ENCODE measurements at regions not wholly inside any gene's neighbourhood (a gene's known extent, or its start where the extent isn't known, plus 50 kb on each side); places are given as distances from the start of the nearest gene placed in this dataset.

DNA sequence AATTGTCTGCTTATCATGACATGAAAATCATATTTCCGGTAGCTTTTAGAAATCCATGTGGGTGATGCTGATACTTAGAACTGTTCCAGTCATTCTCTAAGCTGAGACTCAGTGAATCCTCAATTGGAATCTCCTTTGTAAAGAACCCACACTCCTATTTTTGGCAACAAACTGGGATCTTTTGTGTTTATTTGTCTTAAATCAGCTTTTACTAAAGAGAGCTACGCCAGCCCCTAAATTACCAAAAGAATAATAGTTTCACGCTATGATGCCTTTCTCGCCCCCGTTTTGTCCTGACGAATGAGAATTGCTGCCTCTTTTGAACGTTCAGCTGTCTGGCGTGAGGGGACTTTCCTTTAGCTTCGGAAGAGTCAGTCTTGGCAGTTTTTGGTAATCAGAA lies 195.9 kb downstream of the SHOX start:
- peak overlapping the region in 1 of 2 experiments; percentile 25; a peak in 2 of 4 replicates for H3K4me2 ChIP-seq (ENCODE audit: insufficient read depth in 1 of 2, low read depth in 2 of 2, low read length in 2 of 2)
- WGBS, 2 experiments (ENCODE audit: extremely low coverage in 1 of 2, insufficient coverage in 1 of 2, insufficient read length in 1 of 2, insufficient replicate concordance in 2 of 2, low coverage in 1 of 2, low lambda C conversion rate in 2 of 2, missing lambda C conversion rate in 1 of 2): 47% methylated on average over 9 of the region's 9 CpGs; no CpG with 5 or more reads in 1 of the 2 experiments

More for the DNA sequence above, 195.9 kb downstream of the SHOX start:
- Histone ChIP-seq H4K5ac (ENCODE audit: insufficient read length, low read depth, low read length) (no peak overlapping the region), H4K20me1 (replicated peaks in 1 of 2; ENCODE audit: control insufficient read depth in 1 of 2, insufficient read depth in 2 of 2, low read length in 2 of 2) (no peaks in the 10 kb centered on the region), H3K56ac (replicated peaks; ENCODE audit: insufficient read length, low read depth, low read length) (no peak overlapping the region), H2BK5ac (ENCODE audit: low read depth, low read length) (no peak overlapping the region), H3K9me3 (ENCODE audit: insufficient read depth in 2 of 2, low read depth in 1 of 2, low read length in 1 of 2) (peaks cover 0 to 4% of the 10 kb centered on the region in 2 experiments; a peak in 1 of 4 replicates), H3K14ac (ENCODE audit: insufficient read length) (no peak overlapping the region), H3K27me3 (replicated peaks in 1 of 4; ENCODE audit: control insufficient read depth in 3 of 4, extremely low read depth in 1 of 4, insufficient read depth in 3 of 4, low read length in 3 of 4) (no peaks in the 10 kb centered on the region), H3K23ac (ENCODE audit: insufficient read length) (no peak overlapping the region), H3K9ac (replicated peaks in 1 of 4; ENCODE audit: extremely low read depth in 1 of 4, low read depth in 3 of 4, low read length in 3 of 4) (no peak overlapping the region), H3K79me1 (ENCODE audit: low read depth, low read length) (no peaks in the 10 kb centered on the region), H3K79me2 (ENCODE audit: control insufficient read depth in 1 of 2, insufficient read depth in 2 of 2, low read length in 2 of 2) (no peaks in the 10 kb centered on the region), H3K4ac (replicated peaks; ENCODE audit: insufficient read length, low read depth, low read length) (no peak overlapping the region), H3K4me1 (replicated peaks in 1 of 4; ENCODE audit: control insufficient read depth in 3 of 4, insufficient read depth in 4 of 4, low read length in 3 of 4) (peaks cover 1 to 5% (median 3%) of the 10 kb centered on the region in 4 experiments; a peak in 3 of 7 replicates), H4K8ac (ENCODE audit: extremely low read depth, insufficient read depth, low read length) (no peak overlapping the region), H2BK12ac (ENCODE audit: low read depth, low read length) (no peak overlapping the region), H2AK5ac (ENCODE audit: low read depth, low read length) (no peak overlapping the region), H3K18ac (ENCODE audit: extremely low read depth, low read length) (peak overlapping the region; percentile 24; the same call in 1 of the 2 replicates), H3K4me3 (ENCODE audit: extremely low read depth in 1 of 4, insufficient read depth in 2 of 4, low read depth in 3 of 4, low read length in 4 of 4) (peak overlapping the region in 1 of 4 experiments; percentile 26; a peak in 1 of 8 replicates), H4K91ac (replicated peaks; ENCODE audit: insufficient read length, low read length) (no peak overlapping the region), H3K27ac (ENCODE audit: low read depth, low read length) (no peak overlapping the region), H2BK15ac (ENCODE audit: low read length) (no peak overlapping the region), H3K23me2 (ENCODE audit: low read depth, low read length) (no peaks in the 10 kb centered on the region), H2BK120ac (replicated peaks; ENCODE audit: low read depth, low read length) (no peak overlapping the region), H2AFZ (ENCODE audit: low read length) (no peak overlapping the region), H2BK20ac (ENCODE audit: low read length) (no peak overlapping the region), H3K36me3 (ENCODE audit: control insufficient read depth in 2 of 4, insufficient read depth in 4 of 4, low read length in 3 of 4) (no peaks in the 10 kb centered on the region)
- CTCF ChIA-PET (ENCODE audit: partially characterized antibody): no interaction called here
- TF ChIP-seq EZH2 (IDR thresholded peaks at IDR 0.05; ENCODE audit: low read depth, low read length, severe bottlenecking): no peak
- no peak for TF ChIP-seq MAFK (IDR thresholded peaks at IDR 0.05; ENCODE audit: low read depth, low read length)
- TF ChIP-seq RXRA (IDR thresholded peaks at IDR 0.05; ENCODE audit: insufficient read depth, low read depth, low read length): no peak
- TF ChIP-seq E2F6 (IDR thresholded peaks at IDR 0.05): no peak
- TF ChIP-seq SRF (IDR thresholded peaks at IDR 0.05; ENCODE audit: low read depth, low read length): no peak
- no peak for TF ChIP-seq PHF8 (conservative IDR thresholded peaks at IDR 0.05; ENCODE audit: low read depth, low read length)
- TF ChIP-seq SIN3A (conservative IDR thresholded peaks at IDR 0.05 in 1 of 2, IDR thresholded peaks at IDR 0.05 in 1 of 2; ENCODE audit: low read depth in 1 of 2, low read length in 2 of 2): no peak
- no peak for FAIRE-seq
- POLR2A ChIA-PET (ENCODE audit: partially characterized antibody): no interaction called here
- DNase-seq (ENCODE audit: low read depth in 1 of 2, low spot score in 2 of 2): peak in 1 of 2 experiments; percentile 32

All from H1 (cell line).